ENCODE measurements at regions not wholly inside any gene's neighbourhood (a gene's known extent, or its start where the extent isn't known, plus 50 kb on each side); places are given as distances from the start of the nearest gene placed in this dataset.
"Not testable (repeated sequence)": the region's sequence is repeated elsewhere in the genome, so short reads cannot be mapped to it uniquely, and the experiment has no call there.

GRCh38 chr6:66336176-66336575 is 629.1 kb upstream of the EYS start:
- no peak for FAIRE-seq

GRCh38 chr6:66328200-66328599 is 621.2 kb upstream of the EYS start:
- FAIRE-seq, result no peak

- no peak for FAIRE-seq
Observed at GRCh38 chr6:66326228-66326627, 619.2 kb upstream of the EYS start.

GRCh38 chr6:66321017-66321416 is 614.0 kb upstream of the EYS start:
- no peak for FAIRE-seq

- no peak for FAIRE-seq
Observed at GRCh38 chr6:66307490-66307889, 600.5 kb upstream of the EYS start.

GRCh38 chr6:66291905-66292304 is 584.9 kb upstream of the EYS start:
- FAIRE-seq, result no peak

GRCh38 chr6:66289889-66290288 is 582.9 kb upstream of the EYS start:
- FAIRE-seq, result no peak

- FAIRE-seq, result no peak
Observed at GRCh38 chr6:66278115-66278514, 571.1 kb upstream of the EYS start.

- no peak for FAIRE-seq
Observed at GRCh38 chr6:66277400-66277799, 570.4 kb upstream of the EYS start.

GRCh38 chr6:66265737-66266136 is 558.7 kb upstream of the EYS start:
- FAIRE-seq, result no peak

GRCh38 chr6:66264376-66264775 is 557.4 kb upstream of the EYS start:
- FAIRE-seq, result no peak

GRCh38 chr6:66258731-66259487 is 551.9 kb upstream of the EYS start:
- not testable (repeated sequence) for FAIRE-seq

- FAIRE-seq, result no peak
Observed at GRCh38 chr6:66245231-66245630, 538.2 kb upstream of the EYS start.

GRCh38 chr6:66238851-66239250 is 531.8 kb upstream of the EYS start:
- no peak for FAIRE-seq

- no peak for FAIRE-seq
Observed at GRCh38 chr6:66232890-66233289, 525.9 kb upstream of the EYS start.

GRCh38 chr6:66230591-66230990 is 523.6 kb upstream of the EYS start:
- FAIRE-seq, result no peak

- FAIRE-seq, result no peak
Observed at GRCh38 chr6:66226109-66226508, 519.1 kb upstream of the EYS start.

- no peak for FAIRE-seq
Observed at GRCh38 chr6:66210964-66211363, 503.9 kb upstream of the EYS start.

GRCh38 chr6:66200390-66200789 is 493.4 kb upstream of the EYS start:
- FAIRE-seq, result no peak

- FAIRE-seq, result no peak
Observed at GRCh38 chr6:66199171-66199570, 492.1 kb upstream of the EYS start.

- no peak for FAIRE-seq
Observed at GRCh38 chr6:66198062-66198624, 491.1 kb upstream of the EYS start.

- no peak for FAIRE-seq
Observed at GRCh38 chr6:66190858-66191257, 483.8 kb upstream of the EYS start.

- FAIRE-seq, result no peak
Observed at GRCh38 chr6:66189915-66190314, 482.9 kb upstream of the EYS start.

GRCh38 chr6:66186756-66187155 is 479.7 kb upstream of the EYS start:
- FAIRE-seq, result no peak

- FAIRE-seq, result no peak
Observed at GRCh38 chr6:66184091-66184490, 477.1 kb upstream of the EYS start.

All from TTC549 (cell line).